ENCODE measurements at regions not wholly inside any gene's neighbourhood (a gene's known extent, or its start where the extent isn't known, plus 50 kb on each side); places are given as distances from the start of the nearest gene placed in this dataset.
"Not testable (repeated sequence)": the region's sequence is repeated elsewhere in the genome, so short reads cannot be mapped to it uniquely, and the experiment has no call there.

GRCh38 chr3:164458986-164459385 lies 619.3 kb downstream of the SI start:
- no peak for DNase-seq

- DNase-seq, result no peak
These were observed 624.6 kb downstream of the SI start for GRCh38 chr3:164453714-164454113.

GRCh38 chr3:164452707-164453106 lies 625.6 kb downstream of the SI start:
- no peak for DNase-seq

DNA sequence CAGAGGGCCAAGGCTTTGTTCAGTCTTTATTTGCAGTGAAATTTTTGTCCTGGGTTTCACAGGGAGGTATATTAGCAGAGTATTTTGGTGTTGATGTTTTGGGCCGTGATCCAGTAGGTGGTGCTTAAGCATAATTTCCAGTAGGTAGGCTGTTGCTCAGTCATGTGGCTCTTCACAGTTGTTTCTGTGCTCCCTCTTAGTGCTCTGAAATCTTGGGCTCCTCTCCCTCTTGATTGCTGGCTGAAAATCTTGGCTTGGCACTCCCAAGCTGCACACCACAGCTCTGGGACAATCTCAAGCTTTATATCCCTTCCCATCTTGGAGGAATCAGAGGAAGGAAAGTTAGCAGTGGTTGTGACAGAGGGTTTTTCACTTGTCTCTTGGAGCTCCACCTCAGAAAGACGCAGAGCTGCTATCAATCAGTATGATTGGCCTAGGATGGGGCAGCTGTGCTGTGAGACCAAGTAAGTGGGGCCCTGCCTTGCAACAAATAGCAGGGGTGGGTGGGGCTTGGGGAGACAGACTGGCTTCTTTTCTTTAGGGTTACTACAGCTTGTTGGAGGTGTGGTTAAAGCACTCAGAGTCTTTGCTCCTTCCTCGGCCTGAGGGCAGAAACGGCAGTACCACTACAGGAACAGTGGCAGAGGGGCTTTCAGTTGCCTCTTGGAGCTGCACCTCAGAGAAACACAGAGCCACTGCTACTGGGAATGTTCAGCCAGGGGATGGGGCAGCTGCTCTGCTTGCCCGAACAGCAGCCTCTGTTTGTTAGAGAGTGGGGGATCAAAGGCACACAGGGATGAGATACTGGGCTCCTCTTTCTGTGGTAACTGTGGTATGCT lies 627.0 kb downstream of the SI start:
- no peak for DNase-seq

GRCh38 chr3:164450276-164450905 lies 627.9 kb downstream of the SI start:
- no peak for DNase-seq

DNA sequence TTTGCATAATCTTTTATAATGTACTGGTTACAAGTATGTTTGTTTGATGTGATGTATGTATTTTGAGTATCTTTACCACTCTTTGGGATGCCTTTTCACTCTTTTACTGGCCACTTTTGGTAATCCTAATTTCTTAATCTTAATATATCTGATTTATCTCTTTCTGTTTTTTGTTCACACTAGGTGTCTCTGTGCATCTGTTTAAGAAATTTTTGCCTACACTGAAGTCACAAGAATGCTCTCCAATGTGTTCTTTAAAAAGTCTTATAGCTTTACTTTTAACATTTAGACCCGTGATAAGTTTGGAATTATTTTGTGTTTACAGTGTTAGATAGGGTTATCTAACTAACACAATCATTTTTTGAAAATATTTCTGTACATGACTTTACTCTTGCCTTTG lies 659.1 kb downstream of the SI start:
- no peak for DNase-seq

GRCh38 chr3:164418414-164418813 lies 659.9 kb downstream of the SI start:
- no peak for DNase-seq

DNA sequence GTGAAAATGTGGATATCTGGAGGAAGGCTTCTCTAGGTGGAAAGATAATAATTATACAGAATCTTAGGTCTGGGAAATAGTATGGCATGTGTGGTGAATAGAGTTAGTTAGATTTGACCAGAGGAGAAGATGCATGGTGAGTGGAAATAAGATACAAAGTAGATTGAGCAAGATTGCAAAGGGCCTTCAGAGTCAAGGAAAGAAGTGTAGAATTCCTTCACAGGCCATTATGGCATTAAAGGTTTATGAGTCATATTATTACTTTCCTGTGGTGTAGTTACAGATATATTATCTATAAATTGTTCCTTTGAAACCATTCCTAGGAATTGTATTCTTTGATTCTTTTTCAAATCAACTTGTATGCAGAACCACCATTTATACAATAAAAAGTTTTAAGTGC lies 660.3 kb downstream of the SI start:
- DNase-seq, result no peak

GRCh38 chr3:164416491-164417222 lies 661.6 kb downstream of the SI start:
- no peak for DNase-seq

DNA sequence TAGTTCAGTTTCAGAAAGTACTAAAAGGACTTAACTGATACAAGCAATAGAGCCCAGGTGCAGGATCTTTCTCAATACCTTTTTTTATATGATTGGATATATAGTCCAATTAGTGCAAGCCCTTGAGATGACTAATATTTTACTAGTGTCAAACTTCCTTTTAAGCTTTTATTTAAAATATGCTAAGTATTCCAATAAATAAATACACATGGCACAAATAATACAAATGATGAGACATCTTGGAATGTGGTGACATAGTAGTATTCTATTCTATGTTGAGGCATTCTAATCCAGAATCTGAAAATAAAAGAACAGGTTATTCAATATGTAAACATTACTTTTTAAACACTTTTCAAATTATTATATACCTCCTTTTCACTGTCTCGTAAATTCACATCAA lies 670.0 kb downstream of the SI start:
- no peak for DNase-seq

GRCh38 chr3:164407111-164407510 lies 671.2 kb downstream of the SI start:
- no peak for DNase-seq

- no peak for DNase-seq
These were observed 672.0 kb downstream of the SI start for GRCh38 chr3:164406281-164406680.

- no peak for DNase-seq
These were observed 676.4 kb downstream of the SI start for GRCh38 chr3:164401923-164402322.

DNA sequence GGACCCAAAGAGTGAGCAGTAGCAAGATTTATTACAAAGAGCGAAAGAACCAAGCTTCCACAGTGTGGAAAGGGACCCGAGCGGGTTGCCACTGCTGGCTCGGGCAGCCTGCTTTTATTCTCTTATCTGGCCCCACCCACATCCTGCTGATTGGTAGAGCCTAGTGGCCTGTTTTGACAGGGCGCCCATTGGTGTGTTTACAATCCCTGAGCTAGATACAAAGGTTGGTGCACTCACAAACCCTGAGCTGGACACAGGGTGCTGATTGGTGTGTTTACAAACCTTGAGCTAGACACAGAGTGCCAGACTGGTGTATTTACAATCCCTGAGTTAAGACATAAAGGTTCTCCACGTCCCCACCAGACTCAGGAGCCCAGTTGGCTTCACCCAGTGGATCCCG lies 676.9 kb downstream of the SI start:
- DNase-seq, result not testable (repeated sequence)

DNA sequence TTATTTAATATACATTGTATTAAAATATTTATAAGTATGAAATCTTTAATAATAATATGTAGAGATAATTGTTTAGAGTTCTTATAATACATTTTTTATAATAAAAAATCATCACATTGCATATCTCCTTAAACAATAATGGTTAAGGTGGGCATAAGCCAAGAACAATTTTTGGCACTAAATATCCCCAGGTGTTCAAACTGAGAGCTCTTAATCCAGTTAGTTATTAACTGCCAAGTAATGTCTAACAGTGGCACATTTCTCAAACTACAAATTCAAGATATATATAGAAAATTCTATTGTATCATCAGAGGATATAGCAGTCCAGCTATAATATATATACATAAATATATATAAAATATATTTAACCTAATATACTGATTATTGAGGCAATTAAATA lies 680.8 kb downstream of the SI start:
- DNase-seq, result no peak

GRCh38 chr3:164393171-164393570 lies 685.1 kb downstream of the SI start:
- no peak for DNase-seq

DNA sequence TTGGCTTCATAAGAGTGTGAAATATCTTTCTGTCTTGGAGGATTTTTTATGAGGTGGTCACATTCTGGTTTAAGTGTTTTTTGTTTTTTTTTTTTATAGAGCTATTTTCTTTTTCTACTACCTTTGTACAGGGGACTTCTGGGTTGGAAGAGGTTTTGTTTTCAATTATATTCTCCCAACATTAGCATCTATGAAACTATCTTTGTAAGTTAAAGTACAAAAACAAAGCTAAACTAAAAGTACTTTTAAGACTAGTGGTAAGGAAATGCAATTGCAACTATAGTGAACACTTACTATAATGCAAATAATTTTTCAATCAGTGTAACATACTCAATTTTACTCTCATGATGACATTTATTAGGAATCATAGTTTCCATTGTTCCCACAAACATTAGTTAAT lies 688.2 kb downstream of the SI start:
- DNase-seq, result no peak

GRCh38 chr3:164387236-164387635 lies 691.1 kb downstream of the SI start:
- DNase-seq, result no peak

- no peak for DNase-seq
These were observed 698.1 kb downstream of the SI start for GRCh38 chr3:164380156-164380555.

GRCh38 chr3:164377466-164377865 lies 700.8 kb downstream of the SI start:
- DNase-seq, result no peak

- no peak for DNase-seq
These were observed 702.3 kb downstream of the SI start for GRCh38 chr3:164375995-164376394.

DNA sequence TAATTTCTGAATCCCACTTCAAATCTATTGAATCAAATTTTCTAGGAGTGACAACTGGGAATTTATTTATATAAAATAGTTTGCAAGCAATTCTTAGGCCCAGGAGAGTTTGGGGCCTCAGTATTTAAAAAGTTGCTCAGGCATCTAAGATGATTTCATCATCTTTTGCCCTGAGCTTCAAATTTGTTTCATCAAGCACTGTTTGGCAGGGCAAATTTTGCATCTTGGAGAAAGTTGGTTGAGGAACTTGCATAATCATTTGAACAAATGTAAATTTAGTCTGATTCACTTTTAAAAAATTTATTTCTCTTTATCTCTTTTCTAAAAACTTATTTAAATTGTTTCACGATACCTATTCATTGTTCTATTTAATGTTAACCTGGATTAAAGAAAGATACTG lies 702.8 kb downstream of the SI start:
- DNase-seq, result no peak

- no peak for DNase-seq
These were observed 706.6 kb downstream of the SI start for GRCh38 chr3:164371681-164372080.

DNA sequence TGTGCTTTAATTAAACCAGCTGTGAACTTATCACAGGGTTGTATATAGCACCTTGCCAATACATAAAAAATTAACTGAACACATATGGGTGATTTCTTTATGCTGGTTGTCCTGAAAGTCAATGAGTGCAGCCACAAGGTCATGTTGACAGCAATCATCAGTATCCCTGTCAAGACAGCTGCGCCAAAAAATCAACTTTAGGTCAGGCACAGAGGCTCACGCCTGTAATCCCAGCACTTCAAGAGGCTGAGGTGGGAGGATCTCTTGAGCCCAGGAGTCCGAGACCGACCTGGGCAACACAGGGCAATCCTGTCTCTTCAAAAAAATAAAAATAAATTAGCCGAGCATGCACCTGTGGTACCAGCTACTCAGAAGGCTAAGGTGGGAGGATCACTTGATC lies 707.3 kb downstream of the SI start:
- DNase-seq, result no peak
